ENCODE measurements at regions not wholly inside any gene's neighbourhood (a gene's known extent, or its start where the extent isn't known, plus 50 kb on each side); places are given as distances from the start of the nearest gene placed in this dataset.

DNA sequence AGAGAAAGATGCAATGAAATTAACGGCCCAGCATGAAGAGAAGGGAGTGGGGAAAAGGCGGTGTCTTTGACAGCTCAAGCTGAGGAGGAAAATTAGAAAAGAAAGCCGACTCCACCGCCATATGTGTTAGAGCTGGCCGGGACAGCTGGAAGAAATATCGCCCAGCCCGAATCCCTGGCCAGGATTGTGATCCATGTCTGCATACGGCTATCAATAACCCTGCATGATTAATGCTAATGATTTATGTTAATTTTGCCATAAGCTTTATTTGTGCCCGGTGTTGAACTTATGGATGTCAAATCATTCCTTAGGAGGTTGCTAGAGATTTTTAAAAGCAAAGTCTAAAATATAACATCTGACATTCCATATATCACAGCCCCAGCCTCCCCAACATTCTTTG, 263.4 kb upstream of the ZNF507 start:
- Histone ChIP-seq H4K20me1 (replicated peaks in 1 of 2; ENCODE audit: control insufficient read depth in 1 of 2, insufficient read depth in 2 of 2, low read length in 2 of 2) (no peaks in the 10 kb centered on the region), H3K18ac (ENCODE audit: extremely low read depth, low read length) (no peak overlapping the region), H3K79me1 (ENCODE audit: low read depth, low read length) (no peaks in the 10 kb centered on the region), H3K9ac (replicated peaks in 1 of 4; ENCODE audit: extremely low read depth in 1 of 4, low read depth in 3 of 4, low read length in 3 of 4) (no peak overlapping the region), H3K27me3 (replicated peaks in 1 of 4; ENCODE audit: control insufficient read depth in 3 of 4, extremely low read depth in 1 of 4, insufficient read depth in 3 of 4, low read length in 3 of 4) (no peaks in the 10 kb centered on the region), H3K4me1 (replicated peaks in 1 of 4; ENCODE audit: control insufficient read depth in 3 of 4, insufficient read depth in 4 of 4, low read length in 3 of 4) (no peaks in the 10 kb centered on the region), H4K5ac (ENCODE audit: insufficient read length, low read depth, low read length) (no peak overlapping the region), H3K23me2 (ENCODE audit: low read depth, low read length) (peaks cover 7% of the 10 kb centered on the region; the same call in 1 of the 2 replicates), H3K36me3 (ENCODE audit: control insufficient read depth in 2 of 4, insufficient read depth in 4 of 4, low read length in 3 of 4) (no peaks in the 10 kb centered on the region), H4K91ac (replicated peaks; ENCODE audit: insufficient read length, low read length) (no peak overlapping the region), H2BK120ac (replicated peaks; ENCODE audit: low read depth, low read length) (no peak overlapping the region), H3K14ac (ENCODE audit: insufficient read length) (no peak overlapping the region), H2BK15ac (ENCODE audit: low read length) (no peak overlapping the region), H3K27ac (ENCODE audit: low read depth, low read length) (no peak overlapping the region), H3K4me2 (ENCODE audit: insufficient read depth in 1 of 2, low read depth in 2 of 2, low read length in 2 of 2) (no peak overlapping the region), H3K9me3 (ENCODE audit: insufficient read depth in 2 of 2, low read depth in 1 of 2, low read length in 1 of 2) (no peaks in the 10 kb centered on the region), H3K23ac (ENCODE audit: insufficient read length) (no peak overlapping the region), H3K56ac (replicated peaks; ENCODE audit: insufficient read length, low read depth, low read length) (no peak overlapping the region), H2BK20ac (ENCODE audit: low read length) (no peak overlapping the region), H2BK12ac (ENCODE audit: low read depth, low read length) (no peak overlapping the region), H3K79me2 (ENCODE audit: control insufficient read depth in 1 of 2, insufficient read depth in 2 of 2, low read length in 2 of 2) (no peaks in the 10 kb centered on the region), H2AK5ac (ENCODE audit: low read depth, low read length) (no peak overlapping the region), H3K4ac (replicated peaks; ENCODE audit: insufficient read length, low read depth, low read length) (no peak overlapping the region), H2AFZ (ENCODE audit: low read length) (no peak overlapping the region), H4K8ac (ENCODE audit: extremely low read depth, insufficient read depth, low read length) (no peak overlapping the region), H2BK5ac (ENCODE audit: low read depth, low read length) (no peak overlapping the region), H3K4me3 (ENCODE audit: extremely low read depth in 1 of 4, insufficient read depth in 2 of 4, low read depth in 3 of 4, low read length in 4 of 4) (no peak overlapping the region)
- FAIRE-seq (no peak), DNase-seq (ENCODE audit: low read depth in 1 of 2, low spot score in 2 of 2) (no peak)
- TF ChIP-seq TAF7 (optimal IDR thresholded peaks at IDR 0.05; ENCODE audit: borderline replicate concordance, low read depth, low read length) (no peak), GABPA (IDR thresholded peaks at IDR 0.05; ENCODE audit: borderline replicate concordance, insufficient read depth, low read length) (no peak), YY1 (IDR thresholded peaks at IDR 0.05; ENCODE audit: low read depth, low read length) (no peak), CBX5 (IDR thresholded peaks at IDR 0.05; ENCODE audit: low read depth, low read length) (no peak), PHF8 (conservative IDR thresholded peaks at IDR 0.05; ENCODE audit: low read depth, low read length) (no peak), CEBPB (IDR thresholded peaks at IDR 0.05; ENCODE audit: low read depth, low read length) (no peak), ZNF274 (IDR thresholded peaks at IDR 0.05; ENCODE audit: borderline replicate concordance, extremely low read depth, low read length) (no peak)
- TF ChIP-seq, protein P1, sequence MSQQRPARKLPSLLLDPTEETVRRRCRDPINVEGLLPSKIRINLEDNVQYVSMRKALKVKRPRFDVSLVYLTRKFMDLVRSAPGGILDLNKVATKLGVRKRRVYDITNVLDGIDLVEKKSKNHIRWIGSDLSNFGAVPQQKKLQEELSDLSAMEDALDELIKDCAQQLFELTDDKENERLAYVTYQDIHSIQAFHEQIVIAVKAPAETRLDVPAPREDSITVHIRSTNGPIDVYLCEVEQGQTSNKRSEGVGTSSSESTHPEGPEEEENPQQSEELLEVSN (IDR thresholded peaks at IDR 0.05): no peak
- TF ChIP-seq, protein P2, sequence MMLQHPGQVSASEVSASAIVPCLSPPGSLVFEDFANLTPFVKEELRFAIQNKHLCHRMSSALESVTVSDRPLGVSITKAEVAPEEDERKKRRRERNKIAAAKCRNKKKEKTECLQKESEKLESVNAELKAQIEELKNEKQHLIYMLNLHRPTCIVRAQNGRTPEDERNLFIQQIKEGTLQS (IDR thresholded peaks at IDR 0.05; ENCODE audit: insufficient read depth, low read depth, low read length): no peak
- 92% methylated on average over 9 of the region's 9 CpGs; no CpG with 5 or more reads in 1 of the 2 experiments for WGBS, 2 experiments (ENCODE audit: extremely low coverage in 1 of 2, insufficient coverage in 1 of 2, insufficient read length in 1 of 2, insufficient replicate concordance in 2 of 2, low coverage in 1 of 2, low lambda C conversion rate in 2 of 2, missing lambda C conversion rate in 1 of 2)
- ChIA-PET POLR2A (ENCODE audit: partially characterized antibody) (interaction anchor here (1.3 kb wide), 1 partner anchor 13 kb away, joined by 3 read pairs; no protein-coding TSS in a partner anchor), CTCF (ENCODE audit: partially characterized antibody) (interaction anchor here (1.4 kb wide), 1 partner anchor 56 kb away, joined by 6 read pairs; no protein-coding TSS in a partner anchor)
